Stomach (tissue), 8 donors: ENCODE measurements at regions not wholly inside any gene's neighbourhood (a gene's known extent, or its start where the extent isn't known, plus 50 kb on each side); places are given as distances from the start of the nearest gene placed in this dataset.
A peak's percentile ranks its signal among the peaks of the same experiment; 100 is the strongest.

Experiments
- DNase-seq, 2 donors: peaks; one replicate each; pipeline versions ENCODE4 v3.0.0 to v3.0.0-alpha.2; 2013 to 2019
- H3K27ac ChIP-seq, 5 donors: fragments of 200-600 bp in 4 of 5; sonication (generic) in 4 of 5; one replicate each; pipeline ENCODE4 v1.5.1; 2013 to 2019; ENCODE audit warnings: mild to moderate bottlenecking in 1 of 5, moderate library complexity in 1 of 5
- H3K27me3 ChIP-seq, 3 donors: fragments of 200-600 bp; sonication (generic); one replicate each; pipeline ENCODE4 v1.5.1; 2017 to 2019; ENCODE audit warnings: mixed run types in 1 of 3
- H3K36me3 ChIP-seq, 4 donors: fragments of 200-600 bp; sonication (generic); 1 replicate in 3 of 4; 2 replicates in 1 of 4; pipeline ENCODE4 v1.5.1; 2016 to 2019
- H3K4me1 ChIP-seq, 4 donors: fragments of 200-600 bp; sonication (generic); one replicate each; pipeline ENCODE4 v1.5.1; 2016 to 2019
- H3K4me3 ChIP-seq, 4 donors: fragments of 200-600 bp; sonication (generic) in 3 of 4; one replicate each; pipeline ENCODE4 v1.5.1; 2016 to 2019; ENCODE audit warnings: mild to moderate bottlenecking in 1 of 4
- H3K9me3 ChIP-seq, 4 donors: fragments of 200-600 bp; sonication (generic); one replicate each; pipeline ENCODE4 v1.5.1; 2016 to 2019
- EP300 ChIP-seq: sonication (generic); formaldehyde crosslinking; IDR thresholded peaks from one replicate; pipeline ENCODE4 v1.6.1; 2017; ENCODE audit warnings: antibody characterized with exemption
- POLR2A ChIP-seq, 4 donors: fragments of 450-650 bp; IDR thresholded peaks; one replicate each; pipeline ENCODE4 v1.6.1; 2016; ENCODE audit warnings: antibody characterized with exemption in 4 of 4, control low read depth in 2 of 4, mild to moderate bottlenecking in 1 of 4, moderate library complexity in 1 of 4
- POLR2AphosphoS5 ChIP-seq, 3 donors: sonication (generic); formaldehyde crosslinking; IDR thresholded peaks; one replicate each; pipeline ENCODE4 v1.6.1; 2016; ENCODE audit warnings: antibody characterized with exemption in 3 of 3
- WGBS, 5 donors: extraction: QIAGEN DNeasy Blood & Tissue Kit in 3 of 5; methylation state at CpG; one replicate each; pipeline versions ENCODE4 v1.1.5 to v1.1.7; 2013 to 2018; 5-methylcytosine and 5-hydroxymethylcytosine counted together
- intact Hi-C: fragments of 100-400 bp; cut with DNase I; formaldehyde crosslinking; loops from one replicate; pipeline ENCODE4 v1.15.1; 2023; ENCODE audit warnings: low total_unique reads
- TF ChIP-seq, protein P1 (sequence below), 7 experiments: fragments of 450-650 bp in 4 of 7; fragments of 200-600 bp in 3 of 7; sonication (generic) in 3 of 7; IDR thresholded peaks; one replicate each; pipeline ENCODE4 v1.5.1; 2016 to 2019; ENCODE audit warnings: antibody characterized with exemption in 7 of 7, control low read depth in 2 of 7, mild to moderate bottlenecking in 1 of 7
- donor health status: healthy with polysubstance abuse.
- donor health status: Bipolar disorder and iron deficiency.
- donor health status: healthy.

DNA sequence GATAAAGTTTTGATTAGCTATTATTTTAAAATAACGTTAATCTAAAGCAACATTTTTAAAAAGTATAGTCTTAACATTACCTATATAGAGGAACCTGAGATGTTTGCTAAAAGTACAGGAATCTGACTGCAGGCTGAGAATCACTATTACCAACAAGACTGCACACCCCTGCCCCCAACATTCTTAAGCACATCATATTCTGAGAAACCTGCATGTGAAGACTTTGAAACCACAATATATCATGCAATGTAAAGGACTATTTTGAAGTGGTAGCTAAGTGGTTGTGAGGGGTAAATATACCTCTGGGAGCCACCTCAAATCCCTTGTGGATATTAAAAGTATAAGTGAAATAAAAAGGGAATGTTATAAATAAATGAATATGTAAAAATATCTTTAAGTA lies 119.0 kb upstream of the KLF12 start:
- TF ChIP-seq POLR2AphosphoS5 (IDR thresholded peaks at IDR 0.05) (no peak), POLR2A (IDR thresholded peaks at IDR 0.05) (no peak), EP300 (no peak)
- TF ChIP-seq, protein P1, sequence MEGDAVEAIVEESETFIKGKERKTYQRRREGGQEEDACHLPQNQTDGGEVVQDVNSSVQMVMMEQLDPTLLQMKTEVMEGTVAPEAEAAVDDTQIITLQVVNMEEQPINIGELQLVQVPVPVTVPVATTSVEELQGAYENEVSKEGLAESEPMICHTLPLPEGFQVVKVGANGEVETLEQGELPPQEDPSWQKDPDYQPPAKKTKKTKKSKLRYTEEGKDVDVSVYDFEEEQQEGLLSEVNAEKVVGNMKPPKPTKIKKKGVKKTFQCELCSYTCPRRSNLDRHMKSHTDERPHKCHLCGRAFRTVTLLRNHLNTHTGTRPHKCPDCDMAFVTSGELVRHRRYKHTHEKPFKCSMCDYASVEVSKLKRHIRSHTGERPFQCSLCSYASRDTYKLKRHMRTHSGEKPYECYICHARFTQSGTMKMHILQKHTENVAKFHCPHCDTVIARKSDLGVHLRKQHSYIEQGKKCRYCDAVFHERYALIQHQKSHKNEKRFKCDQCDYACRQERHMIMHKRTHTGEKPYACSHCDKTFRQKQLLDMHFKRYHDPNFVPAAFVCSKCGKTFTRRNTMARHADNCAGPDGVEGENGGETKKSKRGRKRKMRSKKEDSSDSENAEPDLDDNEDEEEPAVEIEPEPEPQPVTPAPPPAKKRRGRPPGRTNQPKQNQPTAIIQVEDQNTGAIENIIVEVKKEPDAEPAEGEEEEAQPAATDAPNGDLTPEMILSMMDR (IDR thresholded peaks at IDR 0.05): no peak
- Histone ChIP-seq H3K27me3 (no peaks in the 10 kb centered on the region), H3K27ac (no peak overlapping the region), H3K4me3 (no peak overlapping the region), H3K36me3 (no peaks in the 10 kb centered on the region), H3K4me1 (no peaks in the 10 kb centered on the region), H3K9me3 (no peaks in the 10 kb centered on the region)
- WGBS, 5 donors: 30 to 91% (median 58%) methylated on average over 1 of the region's 1 CpG
- intact Hi-C loops: no loop called here
- DNase-seq: no peak

GRCh38 chr13:74251778-74252519 lies 117.7 kb upstream of the KLF12 start:
- H3K27ac ChIP-seq: no peak overlapping the region
- intact Hi-C loops: no loop called here
- 59 to 75% (median 73%) methylated on average over 5 of the region's 5 CpGs for WGBS, 5 donors
- H3K4me1 ChIP-seq: no peaks in the 10 kb centered on the region
- H3K9me3 ChIP-seq: no peaks in the 10 kb centered on the region
- TF ChIP-seq POLR2A (IDR thresholded peaks at IDR 0.05) (no peak), POLR2AphosphoS5 (IDR thresholded peaks at IDR 0.05) (no peak), EP300 (no peak)
- TF ChIP-seq, protein P1 (IDR thresholded peaks at IDR 0.05): no peak
- no peak overlapping the region for H3K4me3 ChIP-seq
- no peaks in the 10 kb centered on the region for H3K36me3 ChIP-seq
- DNase-seq: peak in 1 of 2 donors; percentile 23
- no peaks in the 10 kb centered on the region for H3K27me3 ChIP-seq

DNA sequence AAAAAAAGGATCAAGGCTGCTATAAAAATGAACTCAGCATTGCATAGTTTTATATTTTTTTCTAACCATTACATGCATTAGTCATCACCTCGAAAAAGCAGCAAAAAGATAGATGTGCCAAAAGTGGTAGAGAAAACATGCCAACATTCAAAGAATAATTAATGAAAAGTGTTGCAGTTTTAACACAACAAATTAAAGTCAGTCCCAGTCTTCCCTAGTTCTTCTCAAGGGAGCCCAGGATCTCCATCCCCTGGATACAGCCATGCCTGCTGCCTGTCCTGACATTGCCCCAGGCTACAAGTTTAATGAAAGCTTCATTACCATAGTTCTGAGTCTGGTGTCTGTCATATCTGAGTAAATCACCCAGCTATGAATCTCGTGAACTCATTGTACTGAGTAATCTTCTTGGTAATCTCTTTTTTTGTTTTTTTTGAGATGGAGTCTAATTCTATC lies 116.6 kb upstream of the KLF12 start:
- no peak overlapping the region for H3K4me3 ChIP-seq
- no peaks in the 10 kb centered on the region for H3K36me3 ChIP-seq
- TF ChIP-seq EP300 (no peak), POLR2A (IDR thresholded peaks at IDR 0.05) (no peak), POLR2AphosphoS5 (IDR thresholded peaks at IDR 0.05) (no peak)
- TF ChIP-seq, protein P1 (IDR thresholded peaks at IDR 0.05): no peak
- no peak overlapping the region for H3K27ac ChIP-seq
- H3K9me3 ChIP-seq: no peaks in the 10 kb centered on the region
- intact Hi-C loops: no loop called here
- H3K4me1 ChIP-seq: peaks cover 0 to 8% (median 0%) of the 10 kb centered on the region in 4 donors
- no peak for DNase-seq
- 45 to 82% (median 68%) methylated on average over 2 of the region's 2 CpGs for WGBS, 5 donors
- no peaks in the 10 kb centered on the region for H3K27me3 ChIP-seq

- Histone ChIP-seq H3K27me3 (no peaks in the 10 kb centered on the region), H3K27ac (no peak overlapping the region)
- WGBS, 5 donors: 91 to 93% (median 93%) methylated on average over 4 of the region's 4 CpGs
Measured at GRCh38 chr13:74248477-74248876, 114.3 kb upstream of the KLF12 start.

More at GRCh38 chr13:74248477-74248876, 114.3 kb upstream of the KLF12 start:
- H3K4me1 ChIP-seq: peaks cover 0 to 8% (median 0%) of the 10 kb centered on the region in 4 donors
- no peak overlapping the region for H3K4me3 ChIP-seq
- TF ChIP-seq, protein P1 (IDR thresholded peaks at IDR 0.05): no peak
- no peak for TF ChIP-seq POLR2AphosphoS5 (IDR thresholded peaks at IDR 0.05)
- no peak for TF ChIP-seq POLR2A (IDR thresholded peaks at IDR 0.05)
- no peak for TF ChIP-seq EP300
- H3K9me3 ChIP-seq: no peaks in the 10 kb centered on the region
- no peak for DNase-seq
- no peaks in the 10 kb centered on the region for H3K36me3 ChIP-seq
- intact Hi-C loops: no loop called here
